Left ventricle myocardium inferior (tissue), 1 donor: ENCODE measurements at regions not wholly inside any gene's neighbourhood (a gene's known extent, or its start where the extent isn't known, plus 50 kb on each side); places are given as distances from the start of the nearest gene placed in this dataset.

Experiments used
- DNase-seq: peaks from one replicate; pipeline ENCODE4 v3.0.0-alpha.2; 2020
- H3K27ac ChIP-seq: fragments of 200-600 bp; replicated peaks from 2 replicates; pipeline ENCODE4 v1.8.0; 2021
- H3K27me3 ChIP-seq: fragments of 200-600 bp; 2 replicates; pipeline ENCODE4 v1.8.0; 2021; ENCODE audit warnings: low read depth
- H3K36me3 ChIP-seq: fragments of 200-600 bp; 2 replicates; pipeline ENCODE4 v1.8.0; 2021
- H3K4me1 ChIP-seq: fragments of 200-600 bp; 2 replicates; pipeline ENCODE4 v1.8.0; 2021
- H3K4me3 ChIP-seq: fragments of 200-600 bp; 2 replicates; pipeline ENCODE4 v1.8.0; 2021; ENCODE audit warnings: mild to moderate bottlenecking, moderate library complexity
- H3K9me3 ChIP-seq: fragments of 200-600 bp; replicated peaks from 2 replicates; pipeline ENCODE4 v1.8.0; 2021
- intact Hi-C: fragments of 100-400 bp; cut with micrococcal nuclease; formaldehyde crosslinking; loops from one replicate; pipeline ENCODE4 v1.11.0; 2022
- TF ChIP-seq, protein P1 (sequence below): fragments of 200-600 bp; IDR thresholded peaks from 2 replicates; pipeline ENCODE4 v1.8.0; 2021; ENCODE audit warnings: antibody characterized with exemption, mild to moderate bottlenecking, borderline replicate concordance
- donor health status: DM: no; HTN: yes; CAD: no; lungs with severe emphysema.

DNA sequence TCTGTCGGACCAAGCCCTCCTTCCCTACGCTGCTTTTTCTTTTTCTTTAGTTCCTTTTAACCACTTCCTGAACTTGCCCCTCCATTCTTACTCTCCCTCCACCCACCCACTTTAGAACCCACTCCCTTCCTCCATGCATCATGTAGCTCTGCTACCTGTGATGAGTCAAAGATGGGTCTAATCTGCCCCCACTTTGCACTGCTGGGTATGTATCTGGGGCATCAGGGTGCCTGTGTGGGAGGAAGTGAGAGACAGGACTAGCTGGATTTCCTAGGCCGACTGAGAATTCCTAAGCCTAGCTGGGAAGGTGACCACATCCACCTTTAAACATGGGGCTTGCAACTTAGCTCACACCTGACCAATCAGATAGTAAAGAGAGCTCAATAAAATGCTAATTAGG, 157.7 kb downstream of the SEC16B start:
- H3K36me3 ChIP-seq = no peaks in the 10 kb centered on the region
- no peak overlapping the region for H3K4me3 ChIP-seq
- no peak overlapping the region for H3K27ac ChIP-seq
- no peaks in the 10 kb centered on the region for H3K4me1 ChIP-seq
- intact Hi-C loops = no loop called here
- TF ChIP-seq, protein P1, sequence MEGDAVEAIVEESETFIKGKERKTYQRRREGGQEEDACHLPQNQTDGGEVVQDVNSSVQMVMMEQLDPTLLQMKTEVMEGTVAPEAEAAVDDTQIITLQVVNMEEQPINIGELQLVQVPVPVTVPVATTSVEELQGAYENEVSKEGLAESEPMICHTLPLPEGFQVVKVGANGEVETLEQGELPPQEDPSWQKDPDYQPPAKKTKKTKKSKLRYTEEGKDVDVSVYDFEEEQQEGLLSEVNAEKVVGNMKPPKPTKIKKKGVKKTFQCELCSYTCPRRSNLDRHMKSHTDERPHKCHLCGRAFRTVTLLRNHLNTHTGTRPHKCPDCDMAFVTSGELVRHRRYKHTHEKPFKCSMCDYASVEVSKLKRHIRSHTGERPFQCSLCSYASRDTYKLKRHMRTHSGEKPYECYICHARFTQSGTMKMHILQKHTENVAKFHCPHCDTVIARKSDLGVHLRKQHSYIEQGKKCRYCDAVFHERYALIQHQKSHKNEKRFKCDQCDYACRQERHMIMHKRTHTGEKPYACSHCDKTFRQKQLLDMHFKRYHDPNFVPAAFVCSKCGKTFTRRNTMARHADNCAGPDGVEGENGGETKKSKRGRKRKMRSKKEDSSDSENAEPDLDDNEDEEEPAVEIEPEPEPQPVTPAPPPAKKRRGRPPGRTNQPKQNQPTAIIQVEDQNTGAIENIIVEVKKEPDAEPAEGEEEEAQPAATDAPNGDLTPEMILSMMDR = no peak
- no peak for DNase-seq
- peaks cover 7% of the 10 kb centered on the region for H3K9me3 ChIP-seq
- H3K27me3 ChIP-seq = peaks cover 31% of the 10 kb centered on the region

DNA sequence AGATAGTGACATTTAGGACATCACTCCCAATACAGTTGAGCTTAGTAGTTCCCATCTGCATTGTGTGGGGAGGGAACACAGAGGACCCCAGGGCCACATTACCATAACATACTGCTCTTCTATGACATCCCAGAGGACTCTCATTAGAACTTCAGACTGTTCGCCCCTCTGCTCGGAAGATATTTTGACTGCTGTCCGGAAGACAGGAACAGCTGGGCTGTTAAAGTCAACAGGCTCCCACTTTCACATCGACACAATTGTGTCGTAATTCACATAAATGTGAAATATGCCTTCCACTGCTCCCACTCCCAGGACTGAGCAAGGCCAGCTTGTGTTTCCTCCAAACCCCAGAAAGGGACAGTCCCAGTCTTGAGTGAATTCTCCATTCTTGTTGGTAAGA, 158.4 kb downstream of the SEC16B start:
- H3K4me1 ChIP-seq = no peaks in the 10 kb centered on the region
- H3K9me3 ChIP-seq = peaks cover 6% of the 10 kb centered on the region
- no peak overlapping the region for H3K27ac ChIP-seq
- peaks cover 31% of the 10 kb centered on the region for H3K27me3 ChIP-seq
- no peak overlapping the region for H3K4me3 ChIP-seq
- no peak for DNase-seq
- intact Hi-C loops = no loop called here
- TF ChIP-seq, protein P1 = no peak
- no peaks in the 10 kb centered on the region for H3K36me3 ChIP-seq

DNA sequence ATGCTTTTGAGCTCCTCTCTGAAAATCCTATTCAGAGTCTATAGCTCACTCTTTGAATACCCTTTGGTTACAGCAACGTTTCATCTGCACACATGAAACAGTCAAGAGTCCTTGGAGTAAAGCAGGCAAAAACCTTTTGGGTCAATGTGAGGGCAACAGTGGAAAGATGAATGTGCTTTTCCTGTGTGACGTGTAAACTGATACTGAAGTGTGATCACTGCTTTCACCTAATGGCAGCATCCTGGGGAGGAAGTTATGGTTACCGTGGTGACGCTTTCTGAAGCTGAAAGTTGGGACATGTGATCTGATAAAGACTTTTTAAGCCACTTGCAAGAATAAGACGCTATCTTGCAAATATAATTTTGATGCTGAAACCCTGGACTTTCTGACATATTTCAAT, 160.0 kb downstream of the SEC16B start:
- no peak overlapping the region for H3K4me3 ChIP-seq

DNA sequence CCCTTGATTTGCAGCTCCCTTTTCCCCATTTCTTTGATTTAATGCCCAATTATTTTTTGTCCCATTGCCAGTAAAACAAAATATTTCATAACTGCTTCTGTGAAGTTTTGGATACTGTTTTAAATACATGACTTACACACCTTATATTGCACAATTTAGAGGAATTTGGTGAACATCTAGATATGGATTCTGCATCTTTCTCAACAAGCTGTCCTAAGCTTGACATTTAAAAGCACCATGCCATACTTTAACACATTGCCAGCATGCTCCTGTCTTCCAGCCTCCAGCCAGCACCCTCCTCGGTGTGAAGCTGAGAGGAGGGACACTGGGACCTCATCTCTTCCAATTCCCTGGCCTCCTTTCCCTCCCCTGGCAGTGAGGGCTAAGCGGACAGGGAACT, 167.6 kb downstream of the SEC16B start:
- intact Hi-C loops = no loop called here
- peaks cover 22% of the 10 kb centered on the region for H3K9me3 ChIP-seq
- TF ChIP-seq, protein P1 = no peak
- no peak overlapping the region for H3K27ac ChIP-seq
- no peaks in the 10 kb centered on the region for H3K36me3 ChIP-seq
- no peaks in the 10 kb centered on the region for H3K4me1 ChIP-seq
- no peak for DNase-seq
- H3K27me3 ChIP-seq = peaks cover 48% of the 10 kb centered on the region
- no peak overlapping the region for H3K4me3 ChIP-seq

More for the DNA sequence above, 160.0 kb downstream of the SEC16B start:
- no peak for DNase-seq
- intact Hi-C loops = no loop called here
- peaks cover 31% of the 10 kb centered on the region for H3K27me3 ChIP-seq
- peaks cover 6% of the 10 kb centered on the region for H3K9me3 ChIP-seq
- TF ChIP-seq, protein P1 = no peak
- no peak overlapping the region for H3K27ac ChIP-seq
- H3K4me1 ChIP-seq = no peaks in the 10 kb centered on the region
- no peaks in the 10 kb centered on the region for H3K36me3 ChIP-seq

DNA sequence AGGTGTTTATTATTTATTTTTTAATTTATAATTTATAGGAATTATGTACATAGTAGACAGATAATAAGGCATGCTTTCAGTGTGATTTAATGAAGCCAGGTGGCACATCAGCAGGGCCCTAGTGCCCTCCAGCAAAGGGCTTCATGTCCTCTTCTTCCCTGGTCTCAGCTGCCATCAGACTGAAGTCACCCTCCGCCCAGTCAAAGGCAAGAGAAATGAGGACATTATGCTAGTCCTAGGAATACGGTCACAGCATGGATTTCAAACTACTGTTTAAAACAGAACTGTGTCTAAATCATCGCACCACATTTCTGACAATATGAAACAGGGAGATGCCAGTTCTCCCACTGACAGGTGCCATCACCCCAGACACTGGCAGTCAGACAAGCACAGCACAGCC, 168.1 kb downstream of the SEC16B start:
- H3K36me3 ChIP-seq = no peaks in the 10 kb centered on the region
- peaks cover 53% of the 10 kb centered on the region for H3K27me3 ChIP-seq
- H3K4me3 ChIP-seq = no peak overlapping the region
- intact Hi-C loops = no loop called here
- H3K27ac ChIP-seq = no peak overlapping the region
- peaks cover 22% of the 10 kb centered on the region for H3K9me3 ChIP-seq
- TF ChIP-seq, protein P1 = no peak
- no peak for DNase-seq
- H3K4me1 ChIP-seq = no peaks in the 10 kb centered on the region
